IMR-90 (cell line): ENCODE measurements at regions not wholly inside any gene's neighbourhood (a gene's known extent, or its start where the extent isn't known, plus 50 kb on each side); places are given as distances from the start of the nearest gene placed in this dataset.

Source experiments
- ATAC-seq: fragments of 200-7000 bp; cut with Tn5 transposase; 2 replicates; pipeline ENCODE4 v1.9.1; 2020; ENCODE audit warnings: low read depth, mild to moderate bottlenecking, moderate library complexity
- BruUV-seq: library from RNA; stranded (reverse); fragments of 400-500 nt; replicated peaks from 2 replicates; lab custom pipeline; 2021; lab: Mats Ljungman, UMichigan
- CTCF ChIA-PET: fragments of 300-600 bp; formaldehyde crosslinking; extraction: SDS; loops from one replicate; lab custom pipeline; 2021; ENCODE audit warnings: antibody characterized with exemption; lab: Yijun Ruan, JAX
- POLR2A ChIA-PET: fragments of 300-600 bp; sonication (Branson Sonifier 250); formaldehyde crosslinking; loops from one replicate; lab custom pipeline; 2022; ENCODE audit warnings: antibody characterized with exemption; ENCODE audit not compliant: unreplicated experiment; lab: Charles Lee
- DNase-seq: peaks from one replicate; pipeline ENCODE4 v3.0.0; 2013
- H2AFZ ChIP-seq: replicated peaks from 2 replicates; pipeline ENCODE3; 2013; ENCODE audit warnings: low read length, mild to moderate bottlenecking; ENCODE audit not compliant: poor library complexity
- H2AK5ac ChIP-seq: 2 replicates; pipeline ENCODE4 v1.6.1; 2013; ENCODE audit warnings: low read depth, low read length, inconsistent platforms
- H2AK9ac ChIP-seq: replicated peaks from 2 replicates; pipeline ENCODE3; 2013; ENCODE audit warnings: mild to moderate bottlenecking, low read depth, low read length, moderate library complexity; ENCODE audit not compliant: poor library complexity
- H2BK120ac ChIP-seq: 2 replicates; pipeline ENCODE4 v1.6.1; 2013; ENCODE audit warnings: low read depth, low read length, inconsistent platforms
- H2BK15ac ChIP-seq: 3 replicates; pipeline ENCODE4 v1.6.1; 2013; ENCODE audit warnings: low read depth, low read length, inconsistent platforms
- H2BK20ac ChIP-seq: 2 replicates; pipeline ENCODE4 v1.6.1; 2013; ENCODE audit warnings: low read depth, mild to moderate bottlenecking, inconsistent platforms, low read length, moderate library complexity
- H2BK5ac ChIP-seq: 2 replicates; pipeline ENCODE4 v1.6.1; 2013; ENCODE audit warnings: mild to moderate bottlenecking, low read depth, low read length, inconsistent platforms; ENCODE audit not compliant: poor library complexity, severe bottlenecking
- H3K14ac ChIP-seq: replicated peaks from 2 replicates; pipeline ENCODE4 v1.6.1; 2013; ENCODE audit warnings: low read depth, low read length, inconsistent platforms
- H3K18ac ChIP-seq: 2 replicates; pipeline ENCODE4 v1.6.1; 2013; ENCODE audit warnings: low read depth, low read length, control low read depth
- H3K23ac ChIP-seq: 2 replicates; pipeline ENCODE4 v1.6.1; 2013; ENCODE audit warnings: low read depth, low read length, inconsistent platforms
- H3K27ac ChIP-seq: 2 replicates; pipeline ENCODE4 v1.5.1; 2013; ENCODE audit warnings: mild to moderate bottlenecking, control low read depth, low read length; ENCODE audit not compliant: insufficient read depth
- H3K27me3 ChIP-seq: 2 replicates; pipeline ENCODE4 v1.6.1; 2013; ENCODE audit warnings: low read length; ENCODE audit not compliant: control insufficient read depth, insufficient read depth
- H3K36me3 ChIP-seq: 2 replicates; pipeline ENCODE4 v1.6.1; 2013; ENCODE audit warnings: low read length, mixed read lengths; ENCODE audit not compliant: control insufficient read depth, insufficient read depth
- H3K4ac ChIP-seq: 2 replicates; pipeline ENCODE4 v1.6.1; 2013; ENCODE audit warnings: low read depth, low read length, inconsistent platforms
- H3K4me1 ChIP-seq: 2 replicates; pipeline ENCODE4 v1.6.1; 2013; ENCODE audit warnings: low read length, mixed read lengths; ENCODE audit not compliant: control insufficient read depth, insufficient read depth
- H3K4me2 ChIP-seq: 2 replicates; pipeline ENCODE4 v1.6.1; 2013; ENCODE audit warnings: low read depth, mild to moderate bottlenecking, control low read depth, low read length, moderate library complexity
- H3K4me3 ChIP-seq: 2 replicates; pipeline ENCODE4 v1.5.1; 2013; ENCODE audit warnings: low read depth, mild to moderate bottlenecking, control low read depth, low read length, moderate library complexity; ENCODE audit not compliant: insufficient read depth
- H3K56ac ChIP-seq: 2 replicates; pipeline ENCODE4 v1.6.1; 2013; ENCODE audit warnings: low read length, inconsistent platforms; ENCODE audit not compliant: insufficient read depth; ENCODE audit errors: extremely low read depth
- H3K79me1 ChIP-seq, 2 experiments: 2 replicates each; pipeline ENCODE4 v1.6.1; 2013; ENCODE audit warnings: low read length in 2 of 2, inconsistent platforms in 1 of 2, low read depth in 1 of 2
- H3K9ac ChIP-seq: 2 replicates; pipeline ENCODE4 v1.6.1; 2013; ENCODE audit warnings: low read depth, low read length, control low read depth
- H3K9me1 ChIP-seq: 2 replicates; pipeline ENCODE4 v1.6.1; 2013; ENCODE audit warnings: low read length, inconsistent platforms; ENCODE audit not compliant: insufficient read depth
- H3K9me3 ChIP-seq: 2 replicates; pipeline ENCODE4 v1.6.1; 2013; ENCODE audit warnings: low read length; ENCODE audit not compliant: control insufficient read depth, insufficient read depth
- H4K20me1 ChIP-seq: 2 replicates; pipeline ENCODE4 v1.6.1; 2013; ENCODE audit warnings: low read length, inconsistent platforms; ENCODE audit not compliant: insufficient read depth
- H4K5ac ChIP-seq: 2 replicates; pipeline ENCODE4 v1.6.1; 2013; ENCODE audit warnings: mild to moderate bottlenecking, low read depth, low read length, control low read depth
- H4K8ac ChIP-seq, 2 experiments: 2 replicates each; pipeline ENCODE4 v1.6.1; 2013; ENCODE audit warnings: low read depth in 2 of 2, low read length in 2 of 2, control low read depth in 1 of 2, inconsistent platforms in 1 of 2
- H4K91ac ChIP-seq: 2 replicates; pipeline ENCODE4 v1.6.1; 2013; ENCODE audit warnings: low read depth, low read length, inconsistent platforms; ENCODE audit not compliant: insufficient read depth
- BHLHE40 ChIP-seq: fragments of 150-350 bp; IDR thresholded peaks from 2 replicates; pipeline ENCODE4 v1.6.1; 2016; ENCODE audit warnings: mild to moderate bottlenecking, low read depth, low read length
- CEBPB ChIP-seq: IDR thresholded peaks from 2 replicates; pipeline ENCODE4 v1.6.1; 2012; ENCODE audit warnings: low read depth, low read length, improper control_type of control experiment
- MAFK ChIP-seq: IDR thresholded peaks from 2 replicates; pipeline ENCODE4 v1.6.1; 2012; ENCODE audit warnings: low read depth, low read length, improper control_type of control experiment
- RAD21 ChIP-seq: IDR thresholded peaks from 2 replicates; pipeline ENCODE4 v1.6.1; 2012; ENCODE audit warnings: low read length, improper control_type of control experiment
- RCOR1 ChIP-seq: IDR thresholded peaks from 2 replicates; pipeline ENCODE4 v1.6.1; 2012; ENCODE audit warnings: mild to moderate bottlenecking, low read length, improper control_type of control experiment; ENCODE audit not compliant: insufficient replicate concordance
- RFX5 ChIP-seq: IDR thresholded peaks from 2 replicates; pipeline ENCODE4 v1.8.0; 2012; ENCODE audit warnings: low read depth, mild to moderate bottlenecking, low read length, moderate library complexity
- SMC3 ChIP-seq: fragments of 150-350 bp; IDR thresholded peaks from 2 replicates; pipeline ENCODE4 v1.6.1; 2016; ENCODE audit warnings: low read depth, mild to moderate bottlenecking, antibody characterized with exemption, low read length, moderate library complexity
- WGBS, 2 experiments: methylation state at CpG; one replicate each; pipeline versions ENCODE4 v1.1.5 to v1.1.7; 2013; ENCODE audit warnings: missing lambda C conversion rate in 2 of 2; ENCODE audit not compliant: insufficient read length in 1 of 2; ENCODE audit errors: extremely low coverage in 2 of 2; 5-methylcytosine and 5-hydroxymethylcytosine counted together
- dilution Hi-C: fragments of 300-500 bp; cut with HindIII; formaldehyde crosslinking; loops from one replicate; pipeline ENCODE4 v1.14.3; 2018; ENCODE audit warnings: low sequenced_read_pairs; ENCODE audit not compliant: unreplicated experiment
- in situ Hi-C: fragments of 300-500 bp; cut with MboI; formaldehyde crosslinking; loops from 3 replicates; pipeline ENCODE4 v1.14.3; 2019; ENCODE audit warnings: low sequenced_read_pairs, inconsistent platforms, mixed read lengths
- intact Hi-C: fragments of 100-400 bp; cut with micrococcal nuclease; formaldehyde crosslinking; loops from 2 replicates; pipeline ENCODE4 v1.10.0; 2022
- TF ChIP-seq, protein P1 (sequence below): conservative IDR thresholded peaks from 2 replicates; pipeline ENCODE4 v1.5.1; 2012; ENCODE audit warnings: mild to moderate bottlenecking, low read depth, low read length, improper control_type of control experiment
- TF ChIP-seq, protein P2 (sequence below): fragments of 150-350 bp; IDR thresholded peaks from 2 replicates; pipeline ENCODE4 v1.6.1; 2016; ENCODE audit warnings: low read depth, mild to moderate bottlenecking, low read length, moderate library complexity, borderline replicate concordance
- TF ChIP-seq, protein P3 (sequence below): fragments of 150-350 bp; IDR thresholded peaks from 2 replicates; pipeline ENCODE4 v1.6.1; 2017; ENCODE audit warnings: mild to moderate bottlenecking, antibody characterized with exemption, low read length, low read depth

DNA sequence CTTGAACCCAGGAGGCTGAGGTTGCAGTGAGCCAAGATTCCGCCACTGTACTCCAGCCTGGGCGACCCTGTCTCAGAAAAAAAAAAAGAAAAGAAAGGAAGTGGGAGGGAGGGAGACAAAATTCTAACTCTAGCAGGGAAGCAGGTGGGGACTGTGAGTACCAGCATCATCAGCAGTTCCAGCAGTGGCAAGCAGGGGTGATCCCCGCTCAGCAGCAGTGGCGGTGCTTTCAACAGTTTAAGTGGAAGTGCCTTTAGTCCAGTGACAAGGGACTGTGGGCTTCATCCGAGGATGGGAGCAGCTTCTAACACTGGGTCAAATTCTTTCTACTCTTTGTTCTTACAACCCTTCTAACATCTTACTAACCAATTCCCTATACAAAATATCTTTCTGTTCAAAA is 858.1 kb upstream of the ADAMTS5 start:
- no peak overlapping the region for H2AFZ ChIP-seq
- H3K14ac ChIP-seq: no peak overlapping the region
- H4K8ac ChIP-seq: no peak overlapping the region
- no peaks in the 10 kb centered on the region for H3K36me3 ChIP-seq
- no peaks in the 10 kb centered on the region for H3K9me3 ChIP-seq
- no peaks in the 10 kb centered on the region for H3K79me1 ChIP-seq
- no peak overlapping the region for H3K4me2 ChIP-seq
- dilution Hi-C loops: no loop called here
- no TSS peak for BruUV-seq
- peaks cover 2% of the 10 kb centered on the region; the same call in 1 of the 2 replicates for H3K4me1 ChIP-seq
- in situ Hi-C loops: no loop called here
- H2BK120ac ChIP-seq: no peak overlapping the region; the same call in 1 of the 2 replicates
- peak overlapping the region; percentile 10; the same call in 1 of the 2 replicates for H4K5ac ChIP-seq
- ATAC-seq: no peak
- H3K4me3 ChIP-seq: no peak overlapping the region
- 90% methylated on average over 2 of the region's 5 CpGs; no CpG with 5 or more reads in 1 of the 2 experiments for WGBS, 2 experiments
- H3K27me3 ChIP-seq: no peaks in the 10 kb centered on the region
- intact Hi-C loops: no loop called here
- no peak overlapping the region for H3K9ac ChIP-seq
- no peak for TF ChIP-seq BHLHE40
- TF ChIP-seq RFX5: no peak
- no peak for TF ChIP-seq CEBPB
- TF ChIP-seq, protein P1, sequence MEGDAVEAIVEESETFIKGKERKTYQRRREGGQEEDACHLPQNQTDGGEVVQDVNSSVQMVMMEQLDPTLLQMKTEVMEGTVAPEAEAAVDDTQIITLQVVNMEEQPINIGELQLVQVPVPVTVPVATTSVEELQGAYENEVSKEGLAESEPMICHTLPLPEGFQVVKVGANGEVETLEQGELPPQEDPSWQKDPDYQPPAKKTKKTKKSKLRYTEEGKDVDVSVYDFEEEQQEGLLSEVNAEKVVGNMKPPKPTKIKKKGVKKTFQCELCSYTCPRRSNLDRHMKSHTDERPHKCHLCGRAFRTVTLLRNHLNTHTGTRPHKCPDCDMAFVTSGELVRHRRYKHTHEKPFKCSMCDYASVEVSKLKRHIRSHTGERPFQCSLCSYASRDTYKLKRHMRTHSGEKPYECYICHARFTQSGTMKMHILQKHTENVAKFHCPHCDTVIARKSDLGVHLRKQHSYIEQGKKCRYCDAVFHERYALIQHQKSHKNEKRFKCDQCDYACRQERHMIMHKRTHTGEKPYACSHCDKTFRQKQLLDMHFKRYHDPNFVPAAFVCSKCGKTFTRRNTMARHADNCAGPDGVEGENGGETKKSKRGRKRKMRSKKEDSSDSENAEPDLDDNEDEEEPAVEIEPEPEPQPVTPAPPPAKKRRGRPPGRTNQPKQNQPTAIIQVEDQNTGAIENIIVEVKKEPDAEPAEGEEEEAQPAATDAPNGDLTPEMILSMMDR: no peak
- TF ChIP-seq SMC3: no peak
- no peak for TF ChIP-seq RAD21
- TF ChIP-seq, protein P2, sequence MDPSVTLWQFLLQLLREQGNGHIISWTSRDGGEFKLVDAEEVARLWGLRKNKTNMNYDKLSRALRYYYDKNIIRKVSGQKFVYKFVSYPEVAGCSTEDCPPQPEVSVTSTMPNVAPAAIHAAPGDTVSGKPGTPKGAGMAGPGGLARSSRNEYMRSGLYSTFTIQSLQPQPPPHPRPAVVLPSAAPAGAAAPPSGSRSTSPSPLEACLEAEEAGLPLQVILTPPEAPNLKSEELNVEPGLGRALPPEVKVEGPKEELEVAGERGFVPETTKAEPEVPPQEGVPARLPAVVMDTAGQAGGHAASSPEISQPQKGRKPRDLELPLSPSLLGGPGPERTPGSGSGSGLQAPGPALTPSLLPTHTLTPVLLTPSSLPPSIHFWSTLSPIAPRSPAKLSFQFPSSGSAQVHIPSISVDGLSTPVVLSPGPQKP: no peak
- TF ChIP-seq RCOR1: no peak
- no peak for TF ChIP-seq MAFK
- TF ChIP-seq, protein P3, sequence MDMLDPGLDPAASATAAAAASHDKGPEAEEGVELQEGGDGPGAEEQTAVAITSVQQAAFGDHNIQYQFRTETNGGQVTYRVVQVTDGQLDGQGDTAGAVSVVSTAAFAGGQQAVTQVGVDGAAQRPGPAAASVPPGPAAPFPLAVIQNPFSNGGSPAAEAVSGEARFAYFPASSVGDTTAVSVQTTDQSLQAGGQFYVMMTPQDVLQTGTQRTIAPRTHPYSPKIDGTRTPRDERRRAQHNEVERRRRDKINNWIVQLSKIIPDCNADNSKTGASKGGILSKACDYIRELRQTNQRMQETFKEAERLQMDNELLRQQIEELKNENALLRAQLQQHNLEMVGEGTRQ: no peak
- no peaks in the 10 kb centered on the region for H3K9me1 ChIP-seq
- H2AK5ac ChIP-seq: peak overlapping the region; percentile 80; the same call in 1 of the 2 replicates
- H3K4ac ChIP-seq: 0 out of 2 replicates have a peak overlapping the region, but pooled peaks have one; percentile 13
- no peak overlapping the region for H2BK5ac ChIP-seq
- peak overlapping the region; percentile 19; the same call in 1 of the 2 replicates for H4K91ac ChIP-seq
- H3K18ac ChIP-seq: peak overlapping the region; percentile 18; the same call in 1 of the 2 replicates
- H2BK15ac ChIP-seq: no peak overlapping the region
- no peak overlapping the region for H3K23ac ChIP-seq
- POLR2A ChIA-PET: no interaction called here
- H2AK9ac ChIP-seq: no peak overlapping the region
- no peak overlapping the region for H3K56ac ChIP-seq
- H3K27ac ChIP-seq: no peak overlapping the region
- H2BK20ac ChIP-seq: no peak overlapping the region
- CTCF ChIA-PET: no interaction called here
- no peaks in the 10 kb centered on the region for H4K20me1 ChIP-seq
- no peak for DNase-seq
